Calu3 (cell line): ENCODE measurements at regions not wholly inside any gene's neighbourhood (a gene's known extent, or its start where the extent isn't known, plus 50 kb on each side); places are given as distances from the start of the nearest gene placed in this dataset.

Source experiments
- BruUV-seq: library from RNA; stranded (reverse); fragments of 400-500 nt; replicated peaks from 2 replicates; lab custom pipeline; 2021; lab: Mats Ljungman, UMichigan
- CTCF ChIA-PET: fragments of 300-600 bp; sonication (Branson Sonifier 250); formaldehyde crosslinking; loops from one replicate; lab custom pipeline; 2022; ENCODE audit warnings: antibody characterized with exemption; lab: Charles Lee
- DNase-seq: peaks from one replicate; pipeline ENCODE4 v3.0.0; 2022
- H3K27ac Mint-ChIP-seq: one replicate; pipeline ENCODE4 v1.8.0; 2022; ENCODE audit warnings: mixed read lengths; ENCODE audit not compliant: unreplicated experiment
- H3K27me3 Mint-ChIP-seq: one replicate; pipeline ENCODE4 v1.8.0; 2022; ENCODE audit warnings: mixed read lengths; ENCODE audit not compliant: unreplicated experiment
- H3K36me3 Mint-ChIP-seq: one replicate; pipeline ENCODE4 v1.8.0; 2022; ENCODE audit warnings: mild to moderate bottlenecking, moderate library complexity, mixed read lengths; ENCODE audit not compliant: insufficient read depth, unreplicated experiment
- H3K4me1 Mint-ChIP-seq: one replicate; pipeline ENCODE4 v1.8.0; 2022; ENCODE audit warnings: mild to moderate bottlenecking, low read depth, mixed read lengths; ENCODE audit not compliant: unreplicated experiment
- H3K4me3 Mint-ChIP-seq: one replicate; pipeline ENCODE4 v1.8.0; 2022; ENCODE audit warnings: mild to moderate bottlenecking, low read depth, moderate library complexity, mixed read lengths; ENCODE audit not compliant: unreplicated experiment
- H3K9me3 Mint-ChIP-seq: one replicate; pipeline ENCODE4 v1.8.0; 2022; ENCODE audit warnings: low read depth, mixed read lengths; ENCODE audit not compliant: unreplicated experiment
- intact Hi-C: fragments of 100-400 bp; cut with micrococcal nuclease; formaldehyde crosslinking; loops from one replicate; pipeline ENCODE4 v1.10.0; 2022; ENCODE audit not compliant: unreplicated experiment
- TF ChIP-seq, protein P1 (sequence below): fragments of 200-600 bp; IDR thresholded peaks from one replicate; pipeline ENCODE4 v1.8.0; 2022; ENCODE audit warnings: antibody characterized with exemption; ENCODE audit not compliant: unreplicated experiment

DNA sequence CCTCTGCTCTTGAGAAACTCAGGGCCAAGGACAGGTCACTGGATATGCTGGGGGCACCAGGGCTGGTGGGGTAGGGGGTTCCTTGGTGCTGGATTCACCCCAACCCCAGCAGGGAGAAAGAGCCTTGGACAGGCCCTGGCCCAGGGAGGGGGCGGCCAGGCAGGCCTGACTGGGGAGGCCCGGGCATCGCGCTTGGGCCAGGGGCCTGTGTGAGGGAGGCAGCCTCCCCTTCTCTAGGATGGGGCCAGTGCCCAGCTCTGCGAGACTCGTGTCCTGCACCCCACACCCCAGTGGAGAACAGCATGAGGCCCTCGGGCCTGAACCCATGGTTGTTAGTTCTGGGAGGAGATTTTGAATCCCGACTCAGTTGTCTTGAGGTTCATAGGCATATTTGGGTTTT is 217.1 kb downstream of the ZNF248 start:
- DNase-seq: no peak
- H3K9me3 Mint-ChIP-seq: peaks cover 25% of the 10 kb centered on the region
- no peak overlapping the region for H3K4me3 Mint-ChIP-seq
- H3K27ac Mint-ChIP-seq: no peak overlapping the region
- H3K36me3 Mint-ChIP-seq: no peaks in the 10 kb centered on the region
- intact Hi-C loops: no loop called here
- H3K4me1 Mint-ChIP-seq: no peaks in the 10 kb centered on the region
- no peaks in the 10 kb centered on the region for H3K27me3 Mint-ChIP-seq
- CTCF ChIA-PET: no interaction called here
- no TSS peak for BruUV-seq
- TF ChIP-seq, protein P1, sequence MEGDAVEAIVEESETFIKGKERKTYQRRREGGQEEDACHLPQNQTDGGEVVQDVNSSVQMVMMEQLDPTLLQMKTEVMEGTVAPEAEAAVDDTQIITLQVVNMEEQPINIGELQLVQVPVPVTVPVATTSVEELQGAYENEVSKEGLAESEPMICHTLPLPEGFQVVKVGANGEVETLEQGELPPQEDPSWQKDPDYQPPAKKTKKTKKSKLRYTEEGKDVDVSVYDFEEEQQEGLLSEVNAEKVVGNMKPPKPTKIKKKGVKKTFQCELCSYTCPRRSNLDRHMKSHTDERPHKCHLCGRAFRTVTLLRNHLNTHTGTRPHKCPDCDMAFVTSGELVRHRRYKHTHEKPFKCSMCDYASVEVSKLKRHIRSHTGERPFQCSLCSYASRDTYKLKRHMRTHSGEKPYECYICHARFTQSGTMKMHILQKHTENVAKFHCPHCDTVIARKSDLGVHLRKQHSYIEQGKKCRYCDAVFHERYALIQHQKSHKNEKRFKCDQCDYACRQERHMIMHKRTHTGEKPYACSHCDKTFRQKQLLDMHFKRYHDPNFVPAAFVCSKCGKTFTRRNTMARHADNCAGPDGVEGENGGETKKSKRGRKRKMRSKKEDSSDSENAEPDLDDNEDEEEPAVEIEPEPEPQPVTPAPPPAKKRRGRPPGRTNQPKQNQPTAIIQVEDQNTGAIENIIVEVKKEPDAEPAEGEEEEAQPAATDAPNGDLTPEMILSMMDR: no peak

DNA sequence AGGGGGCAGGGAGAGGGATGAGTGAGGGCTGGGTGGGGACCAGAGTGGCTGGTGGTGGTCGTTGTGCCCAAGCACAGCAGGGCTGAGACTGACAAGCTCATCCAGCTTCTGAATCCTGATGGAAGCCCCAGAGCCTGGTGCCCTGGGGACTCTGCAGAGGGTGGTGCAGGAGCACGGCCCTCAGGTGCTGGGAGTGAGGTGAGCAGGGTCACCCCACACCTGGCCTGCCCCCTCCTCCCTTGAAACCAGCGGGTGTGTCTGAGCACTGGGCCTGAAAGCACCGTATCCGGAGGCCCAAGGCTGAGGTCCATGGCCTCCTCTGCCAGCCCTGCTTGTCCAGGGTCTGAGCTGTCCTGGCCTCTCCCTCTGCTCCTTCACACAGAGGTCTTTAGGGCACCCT is 218.2 kb downstream of the ZNF248 start:
- DNase-seq: no peak
- BruUV-seq: no TSS peak
- TF ChIP-seq, protein P1: no peak
- no peak overlapping the region for H3K27ac Mint-ChIP-seq
- intact Hi-C loops: no loop called here
- H3K4me3 Mint-ChIP-seq: no peak overlapping the region
- H3K27me3 Mint-ChIP-seq: no peaks in the 10 kb centered on the region
- H3K9me3 Mint-ChIP-seq: peaks cover 29% of the 10 kb centered on the region
- no peaks in the 10 kb centered on the region for H3K4me1 Mint-ChIP-seq
- CTCF ChIA-PET: no interaction called here
- no peaks in the 10 kb centered on the region for H3K36me3 Mint-ChIP-seq

DNA sequence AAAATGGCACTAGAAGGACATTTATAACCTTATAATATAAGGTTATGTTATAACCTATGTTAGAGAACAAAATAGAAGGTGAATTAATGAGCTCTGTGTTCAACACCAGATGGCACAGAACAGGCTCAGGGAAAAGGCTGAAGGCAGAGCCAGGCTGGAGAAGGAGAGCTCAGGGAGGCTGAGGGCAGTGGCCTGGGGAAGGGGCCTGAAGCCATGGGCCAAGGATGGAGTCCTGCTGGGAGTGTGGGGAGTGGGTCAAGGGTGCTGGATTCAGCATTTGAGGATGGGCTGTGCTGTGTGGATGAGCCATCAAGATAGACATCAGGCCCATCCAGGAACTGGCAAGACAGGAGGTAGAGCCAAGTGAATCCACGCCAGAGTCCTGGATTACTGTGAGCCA is 218.8 kb downstream of the ZNF248 start:
- Mint-ChIP-seq H3K4me1 (no peaks in the 10 kb centered on the region), H3K4me3 (no peak overlapping the region), H3K27ac (no peak overlapping the region), H3K9me3 (peaks cover 27% of the 10 kb centered on the region), H3K27me3 (no peaks in the 10 kb centered on the region), H3K36me3 (no peaks in the 10 kb centered on the region)
- no TSS peak for BruUV-seq
- TF ChIP-seq, protein P1: no peak
- intact Hi-C loops: no loop called here
- CTCF ChIA-PET: no interaction called here
- no peak for DNase-seq

DNA sequence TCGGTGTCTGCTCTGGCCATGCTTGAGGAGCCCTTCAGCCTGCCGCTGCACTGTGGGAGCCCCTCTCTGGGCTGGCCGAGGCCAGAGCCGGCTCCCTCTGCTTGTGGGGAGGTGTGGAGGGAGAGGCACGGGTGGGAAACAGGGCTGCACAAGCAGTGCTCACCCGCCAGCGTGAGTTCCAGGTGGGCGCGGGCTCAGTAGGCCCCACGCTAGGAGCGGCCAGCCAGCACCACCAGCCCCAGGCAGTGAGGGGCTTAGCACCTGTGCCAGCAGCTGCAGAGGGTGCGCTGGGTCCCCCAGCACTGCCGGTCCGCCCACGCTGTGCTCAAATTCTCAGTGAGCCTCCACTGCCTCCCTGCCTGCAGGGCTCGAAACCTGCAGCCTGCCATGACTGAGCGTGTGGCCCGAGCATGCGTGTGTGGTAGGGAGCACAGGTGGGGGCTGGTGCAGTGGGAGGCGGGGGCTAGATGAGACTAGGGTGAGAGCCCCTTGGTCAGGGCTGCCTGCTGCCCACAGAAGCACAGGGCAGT is 223.0 kb downstream of the ZNF248 start:
- Mint-ChIP-seq H3K27me3 (no peaks in the 10 kb centered on the region), H3K36me3 (no peaks in the 10 kb centered on the region), H3K4me1 (no peaks in the 10 kb centered on the region), H3K27ac (no peak overlapping the region), H3K9me3 (peaks cover 24% of the 10 kb centered on the region), H3K4me3 (no peak overlapping the region)
- DNase-seq: no peak
- CTCF ChIA-PET: no interaction called here
- BruUV-seq: no TSS peak
- TF ChIP-seq, protein P1: no peak
- intact Hi-C loops: no loop called here
